ENCODE measurements at regions not wholly inside any gene's neighbourhood (a gene's known extent, or its start where the extent isn't known, plus 50 kb on each side); places are given as distances from the start of the nearest gene placed in this dataset.

DNA sequence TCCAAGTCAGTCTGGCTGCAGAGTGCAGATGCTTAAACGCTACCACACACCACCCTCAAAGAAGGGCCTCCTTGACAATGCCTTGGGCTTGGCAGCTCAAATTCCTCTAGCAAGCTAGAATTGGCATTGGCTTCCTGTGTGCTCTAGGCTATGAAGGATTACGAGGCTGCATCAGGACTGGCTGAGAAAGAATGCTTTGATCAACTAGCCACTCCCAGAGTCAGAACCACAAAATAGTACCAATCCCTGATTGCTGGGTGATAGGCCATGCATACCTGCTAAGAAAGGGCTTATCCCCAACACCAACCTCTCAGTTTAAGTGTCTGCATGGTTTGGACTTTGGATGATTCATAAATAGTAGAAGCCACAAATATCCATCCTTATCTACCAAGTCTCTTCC, 504.9 kb downstream of the OMA1 start:
- H3K27ac Mint-ChIP-seq = no peak overlapping the region
- H3K27me3 Mint-ChIP-seq = peaks cover 3% of the 10 kb centered on the region
- no peaks in the 10 kb centered on the region for H3K4me1 Mint-ChIP-seq (ENCODE audit: low read depth)
- no peaks in the 10 kb centered on the region for H3K36me3 Mint-ChIP-seq
- no peaks in the 10 kb centered on the region for H3K9me3 Mint-ChIP-seq
- ChIA-PET CTCF (no interaction called here), POLR2A (no interaction called here)
- no peak overlapping the region for H3K4me3 Mint-ChIP-seq
- intact Hi-C loops (cut with micrococcal nuclease) = no loop called here
- DNase-seq = no peak

DNA sequence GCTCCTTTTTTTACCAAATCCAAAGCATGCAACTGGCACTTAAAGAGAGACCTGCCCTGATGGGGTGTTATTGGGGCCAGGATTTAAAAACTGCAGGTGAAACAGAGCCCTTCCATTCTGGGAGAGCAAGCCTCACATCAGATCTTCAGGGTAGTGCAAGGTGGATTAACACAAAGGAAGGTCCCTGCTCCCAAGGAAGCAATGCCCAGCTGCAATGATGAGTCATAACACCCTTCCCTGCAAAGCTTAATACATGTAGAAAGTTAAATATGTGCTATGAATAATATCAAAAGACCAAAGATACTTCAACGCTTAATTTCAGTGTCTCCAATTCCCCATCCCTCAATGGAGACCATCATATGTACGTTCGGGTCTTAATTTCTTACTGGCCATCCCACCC, 508.0 kb downstream of the OMA1 start:
- Mint-ChIP-seq H3K9me3 (no peaks in the 10 kb centered on the region), H3K4me3 (no peak overlapping the region), H3K36me3 (no peaks in the 10 kb centered on the region), H3K27ac (no peak overlapping the region), H3K4me1 (ENCODE audit: low read depth) (no peaks in the 10 kb centered on the region), H3K27me3 (peaks cover 3% of the 10 kb centered on the region)
- POLR2A ChIA-PET = no interaction called here
- intact Hi-C loops (cut with micrococcal nuclease) = no loop called here
- DNase-seq = no peak
- CTCF ChIA-PET = no interaction called here

DNA sequence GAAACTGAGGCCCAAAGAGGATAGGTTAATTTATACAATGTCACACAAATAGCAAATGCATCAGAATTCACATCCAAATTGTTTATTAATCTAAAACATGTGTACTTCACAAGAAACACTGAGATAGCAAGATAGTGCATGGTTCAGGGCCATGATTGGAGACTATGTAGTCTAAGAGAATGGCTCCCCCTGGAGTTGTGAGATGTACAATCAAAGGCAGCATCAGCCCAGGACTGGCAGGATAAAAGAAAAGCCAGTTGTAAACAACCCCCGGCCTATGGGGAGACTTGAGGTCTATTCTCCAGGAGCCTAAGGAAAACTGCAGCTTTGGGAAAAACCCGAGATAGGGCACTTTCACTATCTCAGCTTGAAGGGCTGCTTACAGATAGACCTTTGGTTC, 511.0 kb downstream of the OMA1 start:
- POLR2A ChIA-PET = no interaction called here
- CTCF ChIA-PET = interaction anchor here (1.0 kb wide), 1 partner anchor 13 kb away, joined by 3 read pairs; no protein-coding TSS in a partner anchor
- intact Hi-C loops (cut with micrococcal nuclease) = no loop called here
- Mint-ChIP-seq H3K4me1 (ENCODE audit: low read depth) (no peaks in the 10 kb centered on the region), H3K27me3 (no peaks in the 10 kb centered on the region), H3K36me3 (no peaks in the 10 kb centered on the region), H3K4me3 (no peak overlapping the region), H3K27ac (no peak overlapping the region), H3K9me3 (no peaks in the 10 kb centered on the region)
- DNase-seq = no peak

DNA sequence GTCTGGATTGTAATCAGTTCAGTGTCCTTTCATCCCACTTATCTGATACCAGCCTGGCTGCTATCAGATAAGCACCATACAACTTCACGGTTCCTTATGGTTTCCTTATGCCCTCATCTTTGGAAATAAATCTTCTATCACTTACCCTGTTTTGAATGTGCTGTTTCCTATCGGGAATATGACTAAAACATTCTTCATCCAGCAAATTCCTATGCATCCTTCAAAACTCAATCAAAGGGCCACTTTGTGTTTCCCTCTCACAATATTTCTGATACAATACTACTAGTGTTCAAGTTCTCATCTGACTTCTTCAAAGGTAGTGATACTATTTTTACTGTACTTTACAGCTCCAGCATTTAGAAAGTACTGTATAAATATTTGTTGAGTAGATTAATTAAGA, 513.2 kb downstream of the OMA1 start:
- no peaks in the 10 kb centered on the region for H3K27me3 Mint-ChIP-seq
- H3K27ac Mint-ChIP-seq = no peak overlapping the region
- no peaks in the 10 kb centered on the region for H3K4me1 Mint-ChIP-seq (ENCODE audit: low read depth)
- no peaks in the 10 kb centered on the region for H3K9me3 Mint-ChIP-seq
- H3K4me3 Mint-ChIP-seq = no peak overlapping the region
- no peak for DNase-seq
- no peaks in the 10 kb centered on the region for H3K36me3 Mint-ChIP-seq
- ChIA-PET POLR2A (no interaction called here), CTCF (no interaction called here)
- intact Hi-C loops (cut with micrococcal nuclease) = no loop called here

DNA sequence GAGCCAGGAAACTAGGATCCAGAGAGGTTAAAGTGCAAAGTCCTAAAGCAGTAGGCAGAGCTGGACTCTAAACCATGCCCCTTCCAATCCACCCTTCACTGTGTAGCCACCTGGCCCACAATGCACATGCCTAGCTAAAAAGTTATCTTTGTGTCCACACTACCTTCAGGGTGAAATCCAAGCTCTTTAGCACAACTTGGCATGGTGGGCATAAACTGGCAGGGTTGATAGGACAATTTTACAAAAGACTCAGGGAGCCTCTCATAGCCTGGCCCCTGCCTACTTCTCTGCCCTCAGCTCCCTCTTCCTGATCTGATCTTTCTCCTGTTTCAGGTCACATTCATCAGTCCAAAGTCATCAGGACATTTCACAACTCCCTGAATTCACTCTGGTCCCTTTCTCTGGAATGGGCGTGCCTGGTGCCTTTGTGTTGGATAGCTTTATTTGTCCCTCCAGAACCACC, 513.9 kb downstream of the OMA1 start:
- H3K4me1 Mint-ChIP-seq (ENCODE audit: low read depth) = no peaks in the 10 kb centered on the region
- no peak overlapping the region for H3K27ac Mint-ChIP-seq
- no peaks in the 10 kb centered on the region for H3K27me3 Mint-ChIP-seq
- intact Hi-C loops (cut with micrococcal nuclease) = no loop called here
- no peak overlapping the region for H3K4me3 Mint-ChIP-seq
- H3K36me3 Mint-ChIP-seq = no peaks in the 10 kb centered on the region
- POLR2A ChIA-PET = no interaction called here
- H3K9me3 Mint-ChIP-seq = no peaks in the 10 kb centered on the region
- no peak for DNase-seq
- CTCF ChIA-PET = no interaction called here

DNA sequence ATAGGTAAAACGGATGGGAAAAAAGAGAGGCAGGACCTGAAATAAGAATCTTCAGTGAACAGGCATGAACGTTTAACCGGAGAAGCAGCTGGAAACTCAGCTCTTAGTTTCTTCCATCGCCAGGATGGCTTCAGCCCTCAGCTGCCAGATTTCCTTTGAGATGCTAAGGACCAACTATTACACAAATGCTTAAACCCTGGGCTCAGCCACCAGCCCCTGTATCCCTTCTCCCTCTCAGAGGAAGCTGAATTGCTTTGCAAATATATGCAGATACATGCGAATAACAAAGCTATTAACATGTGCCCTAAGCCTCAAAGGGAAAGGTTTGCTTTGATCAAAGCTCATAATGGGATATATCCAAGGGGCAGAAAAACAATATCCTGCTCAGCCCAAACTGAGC, 515.1 kb downstream of the OMA1 start:
- H3K9me3 Mint-ChIP-seq = no peaks in the 10 kb centered on the region
- no peaks in the 10 kb centered on the region for H3K36me3 Mint-ChIP-seq
- no peak overlapping the region for H3K27ac Mint-ChIP-seq
- POLR2A ChIA-PET = no interaction called here
- intact Hi-C loops (cut with micrococcal nuclease) = no loop called here
- no peak for DNase-seq
- no peak overlapping the region for H3K4me3 Mint-ChIP-seq
- H3K4me1 Mint-ChIP-seq (ENCODE audit: low read depth) = no peaks in the 10 kb centered on the region
- CTCF ChIA-PET = interaction anchor here (1.1 kb wide), 1 partner anchor 15 kb away, joined by 3 read pairs; no protein-coding TSS in a partner anchor
- H3K27me3 Mint-ChIP-seq = no peaks in the 10 kb centered on the region

DNA sequence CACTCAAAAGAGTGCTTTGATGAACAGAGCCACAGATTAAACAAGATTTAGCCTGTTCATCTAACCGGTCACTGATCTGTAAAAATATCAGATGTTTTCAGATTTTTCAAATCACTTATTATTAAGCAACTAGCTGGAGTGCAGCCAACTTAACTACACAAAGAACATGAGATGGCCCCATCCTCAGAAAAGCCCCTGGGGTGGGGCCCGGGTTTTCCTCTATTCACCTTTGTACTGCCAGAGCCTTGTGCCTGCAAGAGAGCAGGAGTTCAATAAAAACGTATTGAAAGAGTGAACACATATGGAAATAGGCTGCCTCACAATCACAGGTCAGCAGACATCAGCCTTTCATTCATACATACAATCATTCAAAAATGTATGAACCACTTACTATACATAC, 516.1 kb downstream of the OMA1 start:
- CTCF ChIA-PET = no interaction called here
- no peak for DNase-seq

DNA sequence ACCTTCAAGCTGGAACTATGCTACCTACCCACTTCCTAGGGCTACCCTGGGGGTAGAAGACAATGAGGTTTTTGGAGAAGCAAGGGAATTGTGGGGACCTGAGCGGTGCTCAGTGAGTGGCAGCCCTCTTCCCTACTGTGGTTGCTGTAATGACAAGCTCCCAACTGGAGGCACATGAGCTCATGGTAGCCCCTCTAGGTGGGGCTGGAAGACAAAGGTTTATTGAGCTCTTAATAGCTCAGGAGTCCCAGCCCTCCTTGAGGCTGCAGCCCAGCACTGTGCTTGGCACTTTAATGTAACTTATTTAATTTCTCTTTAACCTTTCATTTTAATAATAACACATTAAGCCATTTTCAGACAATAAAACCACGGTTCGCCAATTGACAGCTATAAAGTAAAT, 528.9 kb downstream of the OMA1 start:
- ChIA-PET CTCF (interaction anchor here (0.6 kb wide), 2 partner anchors 10 to 74 kb away, joined by 3 read pairs; no protein-coding TSS in a partner anchor), POLR2A (no interaction called here)
- no peaks in the 10 kb centered on the region for H3K27me3 Mint-ChIP-seq
- H3K4me3 Mint-ChIP-seq = no peak overlapping the region
- H3K27ac Mint-ChIP-seq = no peak overlapping the region
- DNase-seq = no peak
- intact Hi-C loops (cut with micrococcal nuclease) = no loop called here
- H3K36me3 Mint-ChIP-seq = no peaks in the 10 kb centered on the region
- no peaks in the 10 kb centered on the region for H3K4me1 Mint-ChIP-seq (ENCODE audit: low read depth)
- no peaks in the 10 kb centered on the region for H3K9me3 Mint-ChIP-seq

More for the DNA sequence above, 516.1 kb downstream of the OMA1 start:
- Mint-ChIP-seq H3K9me3 (no peaks in the 10 kb centered on the region), H3K4me3 (no peak overlapping the region), H3K27me3 (no peaks in the 10 kb centered on the region), H3K4me1 (ENCODE audit: low read depth) (no peaks in the 10 kb centered on the region), H3K36me3 (no peaks in the 10 kb centered on the region), H3K27ac (no peak overlapping the region)
- POLR2A ChIA-PET = no interaction called here
- intact Hi-C loops (cut with micrococcal nuclease) = no loop called here

DNA sequence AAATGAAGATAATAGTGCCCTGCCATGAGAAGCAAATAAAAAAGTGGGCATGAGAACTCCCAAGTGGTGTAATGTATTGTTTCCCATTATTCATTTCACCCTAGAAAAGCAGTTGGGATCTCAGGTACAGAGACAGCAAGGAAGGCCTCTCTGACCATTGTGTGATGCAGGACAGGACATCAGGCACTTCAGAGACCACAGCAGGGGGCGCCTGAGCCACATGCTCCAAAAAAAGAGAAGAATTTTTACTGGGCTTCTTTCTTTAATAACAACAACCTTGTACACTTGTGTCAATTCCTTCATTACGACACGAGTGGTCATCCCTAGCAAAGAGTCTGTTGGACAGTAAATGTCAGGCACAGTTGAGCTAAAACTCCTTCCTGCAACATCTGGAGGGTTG, 533.3 kb downstream of the OMA1 start:
- no peak overlapping the region for H3K27ac Mint-ChIP-seq
- intact Hi-C loops (cut with micrococcal nuclease) = no loop called here
- H3K4me3 Mint-ChIP-seq = no peak overlapping the region
- DNase-seq = no peak
- no peaks in the 10 kb centered on the region for H3K36me3 Mint-ChIP-seq
- no peaks in the 10 kb centered on the region for H3K27me3 Mint-ChIP-seq
- H3K4me1 Mint-ChIP-seq (ENCODE audit: low read depth) = no peaks in the 10 kb centered on the region
- H3K9me3 Mint-ChIP-seq = no peaks in the 10 kb centered on the region
- ChIA-PET POLR2A (no interaction called here), CTCF (interaction anchor here (1.0 kb wide), 1 partner anchor 33 kb away, joined by 3 read pairs; no protein-coding TSS in a partner anchor)

DNA sequence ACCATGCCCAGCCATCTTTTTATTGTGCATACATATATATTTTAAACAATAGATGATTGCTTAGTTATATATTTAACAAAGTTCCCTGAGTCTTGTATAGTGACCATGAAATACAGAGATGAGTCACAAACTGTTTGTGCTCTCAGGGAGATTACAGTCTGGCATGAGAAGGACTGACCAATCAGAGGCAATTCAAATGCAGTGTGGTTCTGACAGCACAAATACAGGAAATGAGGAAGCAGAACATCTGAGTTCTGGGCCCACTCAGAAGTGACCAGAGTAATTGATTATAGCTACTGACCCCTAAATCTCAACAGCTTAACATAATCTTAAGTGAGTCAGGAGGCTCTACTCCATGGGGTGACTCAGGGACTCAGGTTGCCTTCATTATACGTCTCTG, 534.5 kb downstream of the OMA1 start:
- intact Hi-C loops (cut with micrococcal nuclease) = no loop called here
- ChIA-PET POLR2A (no interaction called here), CTCF (no interaction called here)
- no peaks in the 10 kb centered on the region for H3K9me3 Mint-ChIP-seq
- DNase-seq = no peak
- H3K27ac Mint-ChIP-seq = no peak overlapping the region
- no peaks in the 10 kb centered on the region for H3K27me3 Mint-ChIP-seq
- H3K36me3 Mint-ChIP-seq = no peaks in the 10 kb centered on the region
- H3K4me3 Mint-ChIP-seq = no peak overlapping the region
- no peaks in the 10 kb centered on the region for H3K4me1 Mint-ChIP-seq (ENCODE audit: low read depth)

DNA sequence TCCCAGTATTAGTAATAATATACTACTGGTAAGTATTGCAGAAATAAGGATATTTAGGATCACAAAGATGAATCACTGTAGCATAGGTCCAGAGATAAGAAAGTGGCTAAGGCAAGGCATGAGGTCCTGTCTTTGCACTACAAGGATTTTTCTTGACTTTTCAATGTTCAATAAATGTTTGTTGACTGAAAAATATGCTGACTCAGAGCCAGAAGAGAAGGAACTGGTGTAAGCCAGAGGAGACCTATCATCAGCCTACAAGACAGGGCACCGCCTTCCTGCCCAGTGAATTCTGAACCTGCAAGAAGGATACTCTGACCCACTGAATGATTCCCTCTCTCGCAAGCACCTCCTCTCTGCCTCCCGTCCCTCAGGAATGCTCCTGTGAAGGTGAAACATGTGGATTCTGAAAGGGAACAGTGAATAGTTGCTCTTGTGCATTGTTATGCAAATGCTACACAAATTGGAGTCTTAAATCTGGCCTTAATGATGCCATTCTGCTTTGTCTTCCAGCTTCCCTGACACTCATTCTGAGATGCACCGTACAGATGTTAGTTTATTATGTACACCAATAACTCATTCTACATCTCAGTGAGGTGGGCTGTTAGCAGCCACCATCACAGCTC, 540.0 kb downstream of the OMA1 start:
- Mint-ChIP-seq H3K36me3 (no peaks in the 10 kb centered on the region), H3K27ac (no peak overlapping the region), H3K9me3 (no peaks in the 10 kb centered on the region), H3K27me3 (peaks cover 5% of the 10 kb centered on the region), H3K4me1 (ENCODE audit: low read depth) (no peaks in the 10 kb centered on the region), H3K4me3 (no peak overlapping the region)
- ChIA-PET CTCF (interaction anchor here (0.7 kb wide), 1 partner anchor 8 kb away, joined by 3 read pairs; no protein-coding TSS in a partner anchor), POLR2A (no interaction called here)
- intact Hi-C loops (cut with micrococcal nuclease) = no loop called here
- no peak for DNase-seq

DNA sequence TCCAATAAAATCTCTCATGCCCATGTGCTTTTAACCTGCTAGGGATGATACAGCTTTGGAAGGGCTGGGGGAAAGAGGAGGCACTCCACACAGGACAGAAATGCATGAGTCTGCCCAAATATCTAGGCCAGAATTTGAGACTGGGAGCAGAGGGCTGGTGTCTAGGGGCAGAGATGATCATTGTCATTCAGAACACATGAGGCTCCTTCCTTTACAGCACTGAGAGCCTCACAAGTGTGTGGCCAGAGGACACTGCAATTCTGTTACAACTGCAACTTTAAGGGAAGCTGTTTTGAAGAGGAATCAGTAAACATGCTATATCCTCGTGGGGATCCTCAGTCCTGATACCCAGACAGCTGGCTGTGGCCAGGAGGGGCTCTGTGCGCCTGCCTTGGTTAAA, 541.3 kb downstream of the OMA1 start:
- Mint-ChIP-seq H3K36me3 (no peaks in the 10 kb centered on the region), H3K9me3 (no peaks in the 10 kb centered on the region), H3K27me3 (peaks cover 7% of the 10 kb centered on the region), H3K4me3 (no peak overlapping the region), H3K27ac (no peak overlapping the region), H3K4me1 (ENCODE audit: low read depth) (no peaks in the 10 kb centered on the region)
- no peak for DNase-seq
- ChIA-PET CTCF (no interaction called here), POLR2A (no interaction called here)
- intact Hi-C loops (cut with micrococcal nuclease) = no loop called here

DNA sequence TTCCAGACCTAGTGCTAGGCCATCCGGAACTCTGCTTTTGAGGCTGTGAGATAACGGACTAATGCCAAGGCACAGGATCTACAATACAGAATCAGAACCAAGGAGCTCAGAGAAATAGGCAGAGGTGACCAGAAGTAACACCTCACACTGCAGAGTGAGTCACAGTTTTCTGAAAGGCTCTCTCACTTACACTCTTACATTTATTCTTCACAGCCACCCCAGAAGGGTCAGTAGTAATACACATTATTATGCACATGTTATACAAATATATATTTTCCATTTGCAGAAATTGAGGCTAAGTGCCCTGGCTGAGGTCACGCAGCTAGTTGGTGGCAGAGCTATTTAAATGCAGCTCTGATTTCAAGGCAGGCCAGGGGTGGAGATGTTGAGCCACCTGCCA, 542.5 kb downstream of the OMA1 start:
- no peaks in the 10 kb centered on the region for H3K4me1 Mint-ChIP-seq (ENCODE audit: low read depth)
- H3K36me3 Mint-ChIP-seq = no peaks in the 10 kb centered on the region
- peaks cover 7% of the 10 kb centered on the region for H3K27me3 Mint-ChIP-seq
- no peak overlapping the region for H3K27ac Mint-ChIP-seq
- DNase-seq = no peak
- ChIA-PET CTCF (no interaction called here), POLR2A (no interaction called here)
- intact Hi-C loops (cut with micrococcal nuclease) = no loop called here
- H3K9me3 Mint-ChIP-seq = no peaks in the 10 kb centered on the region
- H3K4me3 Mint-ChIP-seq = no peak overlapping the region
